ENCODE measurements at regions not wholly inside any gene's neighbourhood (a gene's known extent, or its start where the extent isn't known, plus 50 kb on each side); places are given as distances from the start of the nearest gene placed in this dataset.

GRCh38 chr3:15952543-15953175 lies 154.9 kb upstream of the ANKRD28 start:
- no peak for TF ChIP-seq ZNF274 (IDR thresholded peaks at IDR 0.05; ENCODE audit: low read depth, low read length)
- no peak overlapping the region for H3K4me3 ChIP-seq (ENCODE audit: low read length)

- H3K4me3 ChIP-seq (ENCODE audit: low read length) = no peak overlapping the region
- TF ChIP-seq ZNF274 (IDR thresholded peaks at IDR 0.05; ENCODE audit: low read depth, low read length) = no peak
These were observed 156.1 kb upstream of the ANKRD28 start for GRCh38 chr3:15953841-15954240.

- TF ChIP-seq ZNF274 (IDR thresholded peaks at IDR 0.05; ENCODE audit: low read depth, low read length) = no peak
- H3K4me3 ChIP-seq (ENCODE audit: low read length) = no peak overlapping the region
These were observed 158.2 kb upstream of the ANKRD28 start for GRCh38 chr3:15955968-15956367.

- TF ChIP-seq ZNF274 (IDR thresholded peaks at IDR 0.05; ENCODE audit: low read depth, low read length) = no peak
- no peak overlapping the region for H3K4me3 ChIP-seq (ENCODE audit: low read length)
These were observed 161.1 kb upstream of the ANKRD28 start for GRCh38 chr3:15958692-15959433.

GRCh38 chr3:15959434-15959811 lies 161.6 kb upstream of the ANKRD28 start:
- no peak overlapping the region for H3K4me3 ChIP-seq (ENCODE audit: low read length)
- TF ChIP-seq ZNF274 (IDR thresholded peaks at IDR 0.05; ENCODE audit: low read depth, low read length) = no peak

- no peak for TF ChIP-seq ZNF274 (IDR thresholded peaks at IDR 0.05; ENCODE audit: low read depth, low read length)
These were observed 167.0 kb upstream of the ANKRD28 start for GRCh38 chr3:15964605-15965442.

GRCh38 chr3:15967577-15967976 lies 169.8 kb upstream of the ANKRD28 start:
- no peak for TF ChIP-seq ZNF274 (IDR thresholded peaks at IDR 0.05; ENCODE audit: low read depth, low read length)
- H3K4me3 ChIP-seq (ENCODE audit: low read length) = no peak overlapping the region

More at GRCh38 chr3:15964605-15965442, 167.0 kb upstream of the ANKRD28 start:
- no peak overlapping the region for H3K4me3 ChIP-seq (ENCODE audit: low read length)

GRCh38 chr3:15969874-15970640 lies 172.3 kb upstream of the ANKRD28 start:
- TF ChIP-seq ZNF274 (IDR thresholded peaks at IDR 0.05; ENCODE audit: low read depth, low read length) = no peak
- no peak overlapping the region for H3K4me3 ChIP-seq (ENCODE audit: low read length)

- H3K4me3 ChIP-seq (ENCODE audit: low read length) = no peak overlapping the region
- TF ChIP-seq ZNF274 (IDR thresholded peaks at IDR 0.05; ENCODE audit: low read depth, low read length) = no peak
These were observed 175.6 kb upstream of the ANKRD28 start for GRCh38 chr3:15973414-15973813.

- TF ChIP-seq ZNF274 (IDR thresholded peaks at IDR 0.05; ENCODE audit: low read depth, low read length) = no peak
- H3K4me3 ChIP-seq (ENCODE audit: low read length) = no peak overlapping the region
These were observed 176.2 kb upstream of the ANKRD28 start for GRCh38 chr3:15973940-15974339.

GRCh38 chr3:15974647-15975046 lies 176.9 kb upstream of the ANKRD28 start:
- H3K4me3 ChIP-seq (ENCODE audit: low read length) = no peak overlapping the region
- TF ChIP-seq ZNF274 (IDR thresholded peaks at IDR 0.05; ENCODE audit: low read depth, low read length) = no peak

GRCh38 chr3:15976524-15976923 lies 178.7 kb upstream of the ANKRD28 start:
- no peak overlapping the region for H3K4me3 ChIP-seq (ENCODE audit: low read length)
- no peak for TF ChIP-seq ZNF274 (IDR thresholded peaks at IDR 0.05; ENCODE audit: low read depth, low read length)

- no peak for TF ChIP-seq ZNF274 (IDR thresholded peaks at IDR 0.05; ENCODE audit: low read depth, low read length)
- no peak overlapping the region for H3K4me3 ChIP-seq (ENCODE audit: low read length)
These were observed 179.3 kb upstream of the ANKRD28 start for GRCh38 chr3:15977090-15977489.

Measured in GM08714 (cell line).